Nephron (organoid): ENCODE measurements at regions not wholly inside any gene's neighbourhood (a gene's known extent, or its start where the extent isn't known, plus 50 kb on each side); places are given as distances from the start of the nearest gene placed in this dataset.
A peak's percentile ranks its signal among the peaks of the same experiment; 100 is the strongest.
"Not testable (repeated sequence)": the region's sequence is repeated elsewhere in the genome, so short reads cannot be mapped to it uniquely, and the experiment has no call there.

Source experiments
- H3K27ac Mint-ChIP-seq, 3 experiments: 2 replicates each; pipeline ENCODE4 v1.8.0; 2020; ENCODE audit warnings: mixed read lengths in 3 of 3, mild to moderate bottlenecking in 2 of 3, moderate library complexity in 1 of 3
- H3K27me3 Mint-ChIP-seq: 2 replicates; pipeline ENCODE4 v1.8.0; 2021; ENCODE audit warnings: low read depth, mild to moderate bottlenecking, moderate library complexity, mixed read lengths
- H3K36me3 Mint-ChIP-seq: 2 replicates; pipeline ENCODE4 v1.8.0; 2020; ENCODE audit warnings: low read depth, mixed read lengths
- H3K4me1 Mint-ChIP-seq: 2 replicates; pipeline ENCODE4 v1.8.0; 2020; ENCODE audit warnings: mixed read lengths
- H3K4me3 Mint-ChIP-seq, 3 experiments: 2 replicates each; pipeline ENCODE4 v1.8.0; 2020; ENCODE audit warnings: mild to moderate bottlenecking in 3 of 3, mixed read lengths in 3 of 3, moderate library complexity in 2 of 3
- H3K9me3 Mint-ChIP-seq: 2 replicates; pipeline ENCODE4 v1.8.0; 2020; ENCODE audit warnings: mixed read lengths
- CTCF ChIP-seq, 3 experiments: fragments of 200-600 bp; sonication (generic); IDR thresholded peaks; one replicate each; pipeline ENCODE4 v1.5.0; 2021; ENCODE audit warnings: antibody characterized with exemption in 3 of 3; ENCODE audit not compliant: unreplicated experiment in 3 of 3

GRCh38 chr6:158894193-158894592 lies 75.0 kb upstream of the EZR start:
- no peaks in the 10 kb centered on the region for H3K9me3 Mint-ChIP-seq
- H3K36me3 Mint-ChIP-seq: no peaks in the 10 kb centered on the region
- no peak for TF ChIP-seq CTCF (IDR thresholded peaks at IDR 0.05; ENCODE audit: unreplicated experiment in 3 of 3)
- no peak overlapping the region for H3K4me3 Mint-ChIP-seq
- peak overlapping the region; percentile 40 to 81 (median 67) for H3K27ac Mint-ChIP-seq
- no peaks in the 10 kb centered on the region for H3K27me3 Mint-ChIP-seq
- peaks cover 6% of the 10 kb centered on the region for H3K4me1 Mint-ChIP-seq

- TF ChIP-seq CTCF (IDR thresholded peaks at IDR 0.05; ENCODE audit: unreplicated experiment in 3 of 3): no peak
- Mint-ChIP-seq H3K4me3 (no peak overlapping the region), H3K36me3 (no peaks in the 10 kb centered on the region), H3K4me1 (peaks cover 6% of the 10 kb centered on the region), H3K9me3 (peaks cover 3% of the 10 kb centered on the region), H3K27ac (peak overlapping the region in 2 of 3 experiments; percentile 1 to 4), H3K27me3 (peaks cover 3% of the 10 kb centered on the region)
Measured at GRCh38 chr6:158892266-158892665, 73.1 kb upstream of the EZR start.

- not testable (repeated sequence) for H3K4me1 Mint-ChIP-seq, H3K36me3 Mint-ChIP-seq, H3K27me3 Mint-ChIP-seq, H3K4me3 Mint-ChIP-seq, H3K27ac Mint-ChIP-seq, H3K9me3 Mint-ChIP-seq
Measured at GRCh38 chr6:158891560-158891959, 72.4 kb upstream of the EZR start.

GRCh38 chr6:158888171-158888570 lies 69.0 kb upstream of the EZR start:
- H3K27ac Mint-ChIP-seq, H3K4me3 Mint-ChIP-seq, H3K4me1 Mint-ChIP-seq, H3K36me3 Mint-ChIP-seq, H3K27me3 Mint-ChIP-seq, H3K9me3 Mint-ChIP-seq: not testable (repeated sequence)

GRCh38 chr6:158886346-158886977 lies 67.3 kb upstream of the EZR start:
- not testable (repeated sequence) for H3K4me3 Mint-ChIP-seq, H3K9me3 Mint-ChIP-seq, H3K4me1 Mint-ChIP-seq, H3K27ac Mint-ChIP-seq, H3K27me3 Mint-ChIP-seq, H3K36me3 Mint-ChIP-seq

DNA sequence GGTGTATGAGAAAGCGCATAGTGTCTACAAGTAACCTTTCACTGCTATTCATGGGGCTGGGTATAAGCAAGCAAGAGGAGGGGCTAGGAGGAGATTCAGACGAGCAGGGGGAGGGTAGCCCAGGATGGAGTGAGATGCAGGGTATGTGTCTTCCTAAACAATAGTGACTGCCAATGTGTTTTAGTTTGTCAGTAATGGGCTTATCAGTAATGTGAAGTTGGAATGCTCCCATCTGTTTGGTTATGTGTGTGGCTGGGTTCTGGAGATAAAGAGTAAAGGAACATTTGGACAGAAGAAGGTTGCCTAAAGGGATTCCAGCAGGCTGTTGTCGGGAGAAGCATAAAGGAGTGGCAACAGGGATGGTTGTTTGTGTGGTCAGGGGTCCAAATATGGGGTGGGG lies 62.7 kb upstream of the EZR start:
- not testable (repeated sequence) for H3K27ac Mint-ChIP-seq, H3K27me3 Mint-ChIP-seq, H3K36me3 Mint-ChIP-seq, H3K4me1 Mint-ChIP-seq, H3K4me3 Mint-ChIP-seq
- peaks cover 14% of the 10 kb centered on the region for H3K9me3 Mint-ChIP-seq

GRCh38 chr6:158881276-158881675 lies 62.1 kb upstream of the EZR start:
- not testable (repeated sequence) for H3K36me3 Mint-ChIP-seq, H3K4me3 Mint-ChIP-seq, H3K27ac Mint-ChIP-seq, H3K27me3 Mint-ChIP-seq, H3K4me1 Mint-ChIP-seq
- peaks cover 16% of the 10 kb centered on the region for H3K9me3 Mint-ChIP-seq

DNA sequence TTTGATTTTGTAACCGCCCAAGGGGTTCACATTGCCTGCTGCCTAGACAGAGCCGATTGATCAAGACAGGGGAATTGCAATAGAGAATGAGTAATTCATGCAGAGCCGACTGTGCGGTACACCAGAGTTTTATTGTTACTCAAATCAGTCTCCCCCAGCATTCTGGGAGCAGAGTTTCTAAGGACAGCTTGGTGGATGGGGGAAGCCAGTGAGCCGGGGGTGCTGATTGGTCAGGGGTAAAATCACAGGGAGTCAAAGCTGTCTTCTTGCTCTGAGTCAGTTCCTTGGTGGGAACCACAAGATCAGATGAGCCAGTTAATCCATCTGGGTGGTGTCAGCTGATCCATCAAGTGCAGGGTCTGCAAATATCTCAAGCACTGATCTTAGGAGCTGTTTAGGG lies 60.0 kb upstream of the EZR start:
- no peak overlapping the region for H3K4me3 Mint-ChIP-seq
- H3K9me3 Mint-ChIP-seq: peaks cover 16% of the 10 kb centered on the region
- no peaks in the 10 kb centered on the region for H3K27me3 Mint-ChIP-seq
- H3K4me1 Mint-ChIP-seq: no peaks in the 10 kb centered on the region
- H3K36me3 Mint-ChIP-seq: no peaks in the 10 kb centered on the region
- H3K27ac Mint-ChIP-seq: no peak overlapping the region
- TF ChIP-seq CTCF (IDR thresholded peaks at IDR 0.05; ENCODE audit: unreplicated experiment in 3 of 3): no peak

- Mint-ChIP-seq H3K27me3 (no peaks in the 10 kb centered on the region), H3K4me3 (no peak overlapping the region), H3K9me3 (peaks cover 16% of the 10 kb centered on the region), H3K27ac (no peak overlapping the region), H3K36me3 (no peaks in the 10 kb centered on the region), H3K4me1 (no peaks in the 10 kb centered on the region)
- TF ChIP-seq CTCF (IDR thresholded peaks at IDR 0.05; ENCODE audit: unreplicated experiment in 3 of 3): no peak
Measured at GRCh38 chr6:158877716-158878115, 58.5 kb upstream of the EZR start.
